ENCODE measurements at regions not wholly inside any gene's neighbourhood (a gene's known extent, or its start where the extent isn't known, plus 50 kb on each side); places are given as distances from the start of the nearest gene placed in this dataset.

DNA sequence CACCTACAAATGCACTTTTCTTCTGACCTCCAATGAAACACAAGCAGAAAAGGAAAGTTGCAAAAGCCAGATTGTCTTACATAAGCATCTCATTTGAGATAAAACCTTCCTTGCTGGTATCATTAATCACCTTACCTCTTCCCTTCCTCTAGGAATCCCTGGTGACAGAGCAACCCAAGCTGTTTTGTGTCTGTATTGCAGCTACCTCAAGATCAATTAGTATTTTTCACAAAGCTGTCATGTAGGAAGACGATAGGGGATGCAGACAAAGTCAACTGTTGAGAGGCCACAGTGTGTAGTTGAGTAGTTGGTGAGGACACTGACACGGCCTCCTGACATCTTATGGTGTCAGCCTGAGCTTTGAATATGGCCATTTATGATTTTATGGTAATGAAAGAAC, 339.1 kb upstream of the SLC10A2 start:
- ATAC-seq, result no peak
- H3K9me3 ChIP-seq, result no peaks in the 10 kb centered on the region
- H3K4me1 ChIP-seq (ENCODE audit: low read depth), result peaks cover 5% of the 10 kb centered on the region
- no peak overlapping the region for H3K4me3 ChIP-seq
- TF ChIP-seq, protein P1, sequence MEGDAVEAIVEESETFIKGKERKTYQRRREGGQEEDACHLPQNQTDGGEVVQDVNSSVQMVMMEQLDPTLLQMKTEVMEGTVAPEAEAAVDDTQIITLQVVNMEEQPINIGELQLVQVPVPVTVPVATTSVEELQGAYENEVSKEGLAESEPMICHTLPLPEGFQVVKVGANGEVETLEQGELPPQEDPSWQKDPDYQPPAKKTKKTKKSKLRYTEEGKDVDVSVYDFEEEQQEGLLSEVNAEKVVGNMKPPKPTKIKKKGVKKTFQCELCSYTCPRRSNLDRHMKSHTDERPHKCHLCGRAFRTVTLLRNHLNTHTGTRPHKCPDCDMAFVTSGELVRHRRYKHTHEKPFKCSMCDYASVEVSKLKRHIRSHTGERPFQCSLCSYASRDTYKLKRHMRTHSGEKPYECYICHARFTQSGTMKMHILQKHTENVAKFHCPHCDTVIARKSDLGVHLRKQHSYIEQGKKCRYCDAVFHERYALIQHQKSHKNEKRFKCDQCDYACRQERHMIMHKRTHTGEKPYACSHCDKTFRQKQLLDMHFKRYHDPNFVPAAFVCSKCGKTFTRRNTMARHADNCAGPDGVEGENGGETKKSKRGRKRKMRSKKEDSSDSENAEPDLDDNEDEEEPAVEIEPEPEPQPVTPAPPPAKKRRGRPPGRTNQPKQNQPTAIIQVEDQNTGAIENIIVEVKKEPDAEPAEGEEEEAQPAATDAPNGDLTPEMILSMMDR (IDR thresholded peaks at IDR 0.05), result no peak
- no peak for DNase-seq
- no peaks in the 10 kb centered on the region for H3K36me3 ChIP-seq (ENCODE audit: low read depth)
- intact Hi-C loops (cut with DNase I, micrococcal nuclease), result no loop called here

DNA sequence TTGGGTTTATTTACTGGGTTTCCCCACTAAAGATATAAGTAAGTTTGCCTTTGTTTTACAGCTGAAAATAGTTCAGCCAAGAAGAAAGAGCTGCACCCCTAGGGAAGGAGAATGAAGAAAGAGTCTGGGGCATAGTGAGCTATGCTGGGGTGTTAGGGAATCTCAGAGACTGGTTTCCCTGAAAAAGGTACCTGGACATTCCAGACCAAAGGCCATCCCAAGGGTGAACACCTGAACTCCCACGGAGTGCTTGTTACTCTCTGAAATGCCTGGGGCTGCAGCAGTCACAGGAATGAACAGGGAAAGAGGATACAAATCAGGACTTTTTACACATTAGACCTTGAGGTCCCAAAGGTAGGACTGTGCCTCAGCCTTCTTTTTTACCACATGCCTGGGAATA, 337.6 kb upstream of the SLC10A2 start:
- intact Hi-C loops (cut with DNase I, micrococcal nuclease), result no loop called here
- Histone ChIP-seq H3K4me3 (no peak overlapping the region), H3K36me3 (ENCODE audit: low read depth) (no peaks in the 10 kb centered on the region), H3K9me3 (no peaks in the 10 kb centered on the region), H3K4me1 (ENCODE audit: low read depth) (peaks cover 5% of the 10 kb centered on the region)
- DNase-seq (no peak), ATAC-seq (no peak)
- TF ChIP-seq, protein P1 (IDR thresholded peaks at IDR 0.05), result no peak

DNA sequence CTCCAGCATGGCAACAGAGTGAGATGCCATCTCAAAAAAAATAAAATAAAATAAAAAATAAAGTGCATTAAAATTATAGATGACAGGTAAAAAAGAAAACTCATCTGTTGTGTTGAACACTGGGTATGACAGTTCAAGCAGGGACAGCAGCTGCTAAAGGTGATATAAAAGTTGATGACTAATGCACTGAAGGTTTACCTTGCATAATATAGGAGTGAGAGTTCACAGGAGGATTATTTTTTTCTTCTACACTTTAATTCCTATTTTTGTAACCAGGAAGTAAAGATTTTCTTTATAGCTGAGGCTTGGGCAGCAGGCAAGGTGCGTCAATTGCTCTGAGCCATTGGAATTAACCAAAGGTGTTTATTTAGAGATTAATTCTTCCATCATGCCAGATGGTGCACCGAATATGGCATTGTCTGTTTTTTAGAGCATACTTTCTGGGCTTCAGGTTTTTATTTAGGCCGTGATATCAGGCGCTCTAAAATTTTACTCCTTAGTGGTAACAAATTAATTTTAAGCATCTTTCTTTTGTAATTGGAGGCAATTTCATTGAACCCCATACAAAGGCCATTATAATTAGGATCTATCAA, 337.0 kb upstream of the SLC10A2 start:
- Histone ChIP-seq H3K36me3 (ENCODE audit: low read depth) (no peaks in the 10 kb centered on the region), H3K4me1 (ENCODE audit: low read depth) (peaks cover 5% of the 10 kb centered on the region), H3K9me3 (no peaks in the 10 kb centered on the region), H3K4me3 (no peak overlapping the region)
- TF ChIP-seq, protein P1 (IDR thresholded peaks at IDR 0.05), result no peak
- DNase-seq (peak in 1 of 3 donors; percentile 21), ATAC-seq (peak; percentile 96)
- intact Hi-C loops (cut with DNase I, micrococcal nuclease), result no loop called here

DNA sequence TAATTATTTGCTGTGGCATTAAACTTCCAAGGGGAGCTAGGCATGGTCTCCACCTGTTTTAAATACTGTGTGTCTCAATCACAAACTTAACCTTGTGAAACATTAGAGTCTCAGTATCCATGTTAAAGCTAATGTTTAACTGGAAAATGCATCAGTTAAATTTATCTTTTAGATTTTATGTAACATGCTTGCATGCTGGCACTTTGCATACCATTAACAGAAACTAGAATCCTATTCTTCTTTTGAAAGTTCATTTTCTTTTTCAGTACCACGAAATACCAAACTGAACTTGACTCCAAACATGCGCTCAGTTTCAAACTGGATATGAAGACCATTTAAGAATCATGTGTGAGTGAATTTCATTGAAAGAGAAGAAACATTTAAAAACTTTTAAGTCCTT, 328.9 kb upstream of the SLC10A2 start:
- no peak for DNase-seq
- Histone ChIP-seq H3K4me1 (ENCODE audit: low read depth) (no peaks in the 10 kb centered on the region), H3K36me3 (ENCODE audit: low read depth) (no peaks in the 10 kb centered on the region), H3K4me3 (no peak overlapping the region), H3K9me3 (no peaks in the 10 kb centered on the region)
- intact Hi-C loops (cut with DNase I, micrococcal nuclease), result no loop called here
- TF ChIP-seq, protein P1 (IDR thresholded peaks at IDR 0.05), result no peak
- ATAC-seq, result no peak

DNA sequence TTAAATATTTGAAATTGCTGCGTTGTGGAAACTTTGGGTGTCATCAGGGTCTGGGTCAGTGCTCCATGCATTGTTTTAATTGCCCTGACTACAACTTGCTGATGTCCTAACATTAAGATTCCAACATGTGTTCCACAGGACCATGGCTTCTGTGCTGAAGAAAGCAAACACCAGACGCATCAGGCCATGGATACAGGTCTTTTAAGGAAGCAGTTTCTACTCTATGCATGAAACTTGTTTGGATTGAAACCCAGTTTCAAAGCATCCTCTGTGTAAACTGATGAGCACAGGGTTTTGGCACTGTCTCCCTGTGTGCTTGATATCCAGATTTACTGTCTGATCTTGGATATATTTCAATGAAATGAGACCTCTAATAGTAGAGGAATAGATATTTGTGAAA, 328.4 kb upstream of the SLC10A2 start:
- DNase-seq, result no peak
- TF ChIP-seq, protein P1 (IDR thresholded peaks at IDR 0.05), result no peak
- H3K36me3 ChIP-seq (ENCODE audit: low read depth), result no peaks in the 10 kb centered on the region
- intact Hi-C loops (cut with DNase I, micrococcal nuclease), result no loop called here
- no peak for ATAC-seq
- no peak overlapping the region for H3K4me3 ChIP-seq
- no peaks in the 10 kb centered on the region for H3K4me1 ChIP-seq (ENCODE audit: low read depth)
- H3K9me3 ChIP-seq, result no peaks in the 10 kb centered on the region

DNA sequence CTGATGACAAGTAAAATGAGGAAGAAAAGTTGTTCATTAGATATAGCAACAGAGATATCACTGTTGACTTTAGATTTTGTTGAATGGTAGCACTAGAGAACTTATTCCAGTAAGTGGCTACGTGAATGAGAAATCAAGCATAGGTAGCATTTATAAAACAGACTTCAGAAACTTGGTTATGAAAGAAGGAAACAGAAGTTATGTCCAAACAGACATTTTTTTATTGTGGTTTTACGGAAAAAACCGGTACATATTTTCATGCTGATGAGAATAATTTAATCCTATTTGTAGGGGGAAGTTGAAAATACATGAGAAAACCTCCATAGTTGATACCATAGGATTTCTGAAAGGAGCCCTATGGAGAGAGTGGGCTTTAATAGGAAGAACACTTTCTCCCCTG, 325.7 kb upstream of the SLC10A2 start:
- no peaks in the 10 kb centered on the region for H3K9me3 ChIP-seq
- ATAC-seq (no peak), DNase-seq (no peak)
- TF ChIP-seq, protein P1 (IDR thresholded peaks at IDR 0.05), result no peak
- no peaks in the 10 kb centered on the region for H3K36me3 ChIP-seq (ENCODE audit: low read depth)
- no peaks in the 10 kb centered on the region for H3K4me1 ChIP-seq (ENCODE audit: low read depth)
- H3K4me3 ChIP-seq, result no peak overlapping the region
- intact Hi-C loops (cut with DNase I, micrococcal nuclease), result no loop called here
